ENCODE measurements at regions not wholly inside any gene's neighbourhood (a gene's known extent, or its start where the extent isn't known, plus 50 kb on each side); places are given as distances from the start of the nearest gene placed in this dataset.

DNA sequence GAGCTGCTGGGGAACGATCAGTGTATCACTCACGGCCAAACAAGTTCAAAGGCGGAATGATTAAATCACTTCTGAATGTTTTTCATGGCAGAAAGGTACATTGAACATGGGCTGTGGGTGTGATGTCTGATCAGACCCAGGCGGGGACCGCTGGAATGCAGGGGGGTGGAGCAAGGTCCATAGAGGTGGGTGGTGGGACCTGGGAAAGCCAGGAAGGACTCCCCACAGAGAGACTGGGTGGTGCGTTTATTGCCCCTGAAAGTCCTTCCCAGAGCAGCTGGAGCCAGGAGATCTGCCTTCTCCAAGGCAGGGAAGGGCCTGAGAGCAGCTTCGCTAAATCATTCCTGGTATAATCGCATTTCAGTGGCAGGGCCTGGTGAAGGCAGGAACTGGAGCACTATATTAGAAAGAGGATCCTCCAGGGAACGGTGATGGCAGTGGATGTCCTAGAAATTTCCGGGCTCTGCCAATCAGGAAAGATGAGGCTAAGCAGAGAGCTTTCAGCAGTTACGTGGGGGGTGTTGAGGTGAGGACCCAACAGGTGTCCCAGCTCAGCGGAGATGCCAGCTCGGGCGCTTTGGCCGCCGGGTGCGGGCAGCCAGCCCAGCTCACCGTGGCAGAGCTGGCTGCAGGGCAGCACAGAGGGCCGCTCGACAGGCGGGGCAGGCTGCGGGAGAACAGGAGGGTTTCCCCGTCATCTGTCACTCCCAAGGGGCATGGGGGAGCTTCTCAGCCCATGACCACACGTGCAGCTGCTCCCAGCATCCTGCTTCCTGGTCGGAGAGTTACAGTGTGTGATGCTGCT lies 271.7 kb downstream of the CTTN start:
- no peak for TF ChIP-seq EZH2 (IDR thresholded peaks at IDR 0.05; ENCODE audit: borderline replicate concordance, low read depth, low read length, poor library complexity, severe bottlenecking)
- TF ChIP-seq, protein P1, sequence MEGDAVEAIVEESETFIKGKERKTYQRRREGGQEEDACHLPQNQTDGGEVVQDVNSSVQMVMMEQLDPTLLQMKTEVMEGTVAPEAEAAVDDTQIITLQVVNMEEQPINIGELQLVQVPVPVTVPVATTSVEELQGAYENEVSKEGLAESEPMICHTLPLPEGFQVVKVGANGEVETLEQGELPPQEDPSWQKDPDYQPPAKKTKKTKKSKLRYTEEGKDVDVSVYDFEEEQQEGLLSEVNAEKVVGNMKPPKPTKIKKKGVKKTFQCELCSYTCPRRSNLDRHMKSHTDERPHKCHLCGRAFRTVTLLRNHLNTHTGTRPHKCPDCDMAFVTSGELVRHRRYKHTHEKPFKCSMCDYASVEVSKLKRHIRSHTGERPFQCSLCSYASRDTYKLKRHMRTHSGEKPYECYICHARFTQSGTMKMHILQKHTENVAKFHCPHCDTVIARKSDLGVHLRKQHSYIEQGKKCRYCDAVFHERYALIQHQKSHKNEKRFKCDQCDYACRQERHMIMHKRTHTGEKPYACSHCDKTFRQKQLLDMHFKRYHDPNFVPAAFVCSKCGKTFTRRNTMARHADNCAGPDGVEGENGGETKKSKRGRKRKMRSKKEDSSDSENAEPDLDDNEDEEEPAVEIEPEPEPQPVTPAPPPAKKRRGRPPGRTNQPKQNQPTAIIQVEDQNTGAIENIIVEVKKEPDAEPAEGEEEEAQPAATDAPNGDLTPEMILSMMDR (conservative IDR thresholded peaks at IDR 0.05; ENCODE audit: low read depth, low read length) = no peak

All from A673 (cell line).